ENCODE measurements at regions not wholly inside any gene's neighbourhood (a gene's known extent, or its start where the extent isn't known, plus 50 kb on each side); places are given as distances from the start of the nearest gene placed in this dataset.

DNA sequence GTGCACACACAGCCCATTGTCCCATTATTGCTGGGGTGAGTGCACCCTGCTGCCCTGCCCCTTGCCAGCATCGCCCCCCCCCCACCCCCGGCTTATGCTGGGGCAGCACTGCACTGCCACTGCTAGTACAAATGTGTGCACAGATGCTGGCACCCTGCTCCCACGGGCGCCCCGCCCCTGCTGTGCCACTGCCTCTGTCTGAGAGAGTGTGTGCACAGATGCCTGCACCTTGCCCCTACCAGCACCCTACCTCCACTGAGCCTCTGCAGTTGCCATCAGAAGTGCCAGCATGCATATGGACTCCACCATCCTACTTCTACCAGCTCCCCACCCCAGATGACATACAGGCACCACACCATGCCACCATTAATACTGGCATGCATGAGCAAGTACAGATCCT is 454.6 kb upstream of the KHDRBS2 start:
- TF ChIP-seq ZNF274 (IDR thresholded peaks at IDR 0.05; ENCODE audit: low read depth, low read length) (no peak), YY1 (IDR thresholded peaks at IDR 0.05; ENCODE audit: insufficient read depth, insufficient read length) (no peak)

Measured in NT2/D1 (cell line).